Endothelial cell of umbilical vein (primary cell): ENCODE measurements at regions not wholly inside any gene's neighbourhood (a gene's known extent, or its start where the extent isn't known, plus 50 kb on each side); places are given as distances from the start of the nearest gene placed in this dataset.

ENCODE experiments used
- BruUV-seq: library from RNA; stranded (reverse); fragments of 400-500 nt; replicated peaks from 2 replicates; lab custom pipeline; 2021; lab: Mats Ljungman, UMichigan
- CTCF ChIA-PET: fragments of 300-600, 350-600 bp; sonication (Branson Sonifier 250); formaldehyde crosslinking; loops from one replicate; lab custom pipeline; 2021; ENCODE audit warnings: antibody characterized with exemption, inconsistent platforms; lab: Charles Lee
- POLR2A ChIA-PET: fragments of 300-600, 350-600 bp; sonication (Branson Sonifier 250); formaldehyde crosslinking; loops from one replicate; lab custom pipeline; 2021; ENCODE audit warnings: antibody characterized with exemption, inconsistent platforms; lab: Charles Lee
- DNase-seq: peaks from one replicate; pipeline ENCODE4 v3.0.0-alpha.2; 2011; ENCODE audit warnings: low read depth, low spot score
- FAIRE-seq: peaks from 2 replicates; lab custom pipeline; 2011; peaks lifted over from hg19 to GRCh38; lab: Jason Lieb, UNC
- H2AFZ ChIP-seq: 2 replicates; pipeline ENCODE4 v1.6.0; 2012; ENCODE audit warnings: low read depth, low read length, control low read depth, inconsistent platforms
- H3K27ac ChIP-seq: 2 replicates; pipeline ENCODE4 v1.5.1; 2011; ENCODE audit warnings: low read depth, mild to moderate bottlenecking, control low read depth, low read length, moderate library complexity; ENCODE audit not compliant: insufficient read depth
- H3K27me3 ChIP-seq, 2 experiments: 2 replicates each; pipeline versions ENCODE4 v1.6.0 to v1.6.1; 2011; ENCODE audit warnings: low read length in 2 of 2, mixed read lengths in 1 of 2; ENCODE audit not compliant: control insufficient read depth in 2 of 2, insufficient read depth in 2 of 2
- H3K36me3 ChIP-seq, 2 experiments: 2 replicates in 1 of 2; 3 replicates in 1 of 2; pipeline ENCODE4 v1.5.1; 2011; ENCODE audit warnings: low read length in 2 of 2, mild to moderate bottlenecking in 1 of 2, moderate library complexity in 1 of 2; ENCODE audit not compliant: control insufficient read depth in 2 of 2, insufficient read depth in 2 of 2; ENCODE audit errors: extremely low read depth in 1 of 2
- H3K4me1 ChIP-seq: 3 replicates; pipeline ENCODE4 v1.5.1; 2011; ENCODE audit warnings: mild to moderate bottlenecking, low read length; ENCODE audit not compliant: control insufficient read depth, insufficient read depth; ENCODE audit errors: extremely low read depth
- H3K4me2 ChIP-seq: 2 replicates; pipeline ENCODE4 v1.6.1; 2011; ENCODE audit warnings: low read length, control low read depth, mixed read lengths; ENCODE audit not compliant: insufficient read depth
- H3K4me3 ChIP-seq, 3 experiments: fragments of 200-600 bp in 1 of 3; sonication (generic), shearing (Covaris generic) in 1 of 3; replicated peaks in 1 of 3; 2 replicates each; pipeline ENCODE4 v1.5.1; 2011 to 2016; ENCODE audit warnings: control low read depth in 3 of 3, low read length in 3 of 3, mild to moderate bottlenecking in 2 of 3, inconsistent platforms in 1 of 3, low read depth in 1 of 3, moderate library complexity in 1 of 3; ENCODE audit not compliant: insufficient read depth in 1 of 3
- H3K79me2 ChIP-seq: 2 replicates; pipeline ENCODE4 v1.6.0; 2012; ENCODE audit warnings: low read length, inconsistent platforms; ENCODE audit not compliant: control insufficient read depth, insufficient read depth
- H3K9ac ChIP-seq: replicated peaks from 2 replicates; pipeline ENCODE3; 2011; ENCODE audit warnings: low read length, control low read depth; ENCODE audit not compliant: insufficient read depth; ENCODE audit errors: extremely low read depth
- H3K9me1 ChIP-seq: replicated peaks from 3 replicates; pipeline ENCODE4 v1.6.0; 2011; ENCODE audit warnings: mild to moderate bottlenecking, low read length; ENCODE audit not compliant: control insufficient read depth, insufficient read depth; ENCODE audit errors: extremely low read depth
- H3K9me3 ChIP-seq: replicated peaks from 2 replicates; pipeline ENCODE4 v1.5.1; 2012; ENCODE audit warnings: low read length, inconsistent platforms; ENCODE audit not compliant: control insufficient read depth, insufficient read depth
- H4K20me1 ChIP-seq: replicated peaks from 2 replicates; pipeline ENCODE3; 2011; ENCODE audit warnings: mild to moderate bottlenecking, low read length; ENCODE audit not compliant: control insufficient read depth, insufficient read depth; ENCODE audit errors: extremely low read depth
- CTCF ChIP-seq, 2 donors: IDR thresholded peaks; 1 replicate in 1 of 2; 2 replicates in 1 of 2; pipeline ENCODE4 v1.5.1; 2011; ENCODE audit warnings: low read length in 2 of 2, mild to moderate bottlenecking in 2 of 2, moderate library complexity in 2 of 2, control low read depth in 1 of 2, inconsistent platforms in 1 of 2, low read depth in 1 of 2; ENCODE audit not compliant: insufficient read depth in 1 of 2; ENCODE audit errors: extremely low read depth in 1 of 2
- EZH2 ChIP-seq: IDR thresholded peaks from 2 replicates; pipeline ENCODE4 v1.6.1; 2012; ENCODE audit warnings: borderline replicate concordance, low read depth, mild to moderate bottlenecking, moderate library complexity, low read length, inconsistent platforms; ENCODE audit not compliant: severe bottlenecking
- FOS ChIP-seq: IDR thresholded peaks from 2 replicates; pipeline ENCODE4 v1.6.1; 2011; ENCODE audit warnings: mild to moderate bottlenecking, low read length, moderate library complexity, borderline replicate concordance; ENCODE audit not compliant: insufficient read depth
- GATA2 ChIP-seq: IDR thresholded peaks from 2 replicates; pipeline ENCODE4 v1.7.0; 2011; ENCODE audit warnings: low read depth, mild to moderate bottlenecking, moderate library complexity, mixed read lengths, low read length; ENCODE audit not compliant: insufficient read length, insufficient read depth
- JUN ChIP-seq: IDR thresholded peaks from 2 replicates; pipeline ENCODE4 v1.6.1; 2011; ENCODE audit warnings: borderline replicate concordance, low read depth; ENCODE audit not compliant: insufficient read length, insufficient read depth
- MYC ChIP-seq: IDR thresholded peaks from one replicate; pipeline ENCODE4 v1.6.1; 2011; ENCODE audit warnings: mild to moderate bottlenecking, low read depth, low read length
- POLR2A ChIP-seq: IDR thresholded peaks from 2 replicates; pipeline ENCODE4 v1.6.1; 2012; ENCODE audit warnings: low read depth, mild to moderate bottlenecking, control low read depth, low read length
- POLR2AphosphoS5 ChIP-seq: IDR thresholded peaks from 2 replicates; pipeline ENCODE4 v1.6.1; 2012; ENCODE audit warnings: low read depth, mild to moderate bottlenecking, control low read depth, low read length, moderate library complexity; ENCODE audit not compliant: insufficient read depth
- dilution Hi-C: fragments of 300-500 bp; cut with MboI; formaldehyde crosslinking; loops from one replicate; pipeline ENCODE4 v1.15.0; 2019; ENCODE audit warnings: low sequenced_read_pairs; ENCODE audit not compliant: extremely low pct_ligation_motif_present
- intact Hi-C: fragments of 100-400 bp; cut with micrococcal nuclease; formaldehyde crosslinking; loops from one replicate; pipeline ENCODE4 v1.10.0; 2022
- TF ChIP-seq, protein P1 (sequence below): IDR thresholded peaks from 2 replicates; pipeline ENCODE4 v1.6.1; 2011; ENCODE audit not compliant: insufficient read depth, insufficient read length

- CTCF ChIA-PET = no interaction called here
- Histone ChIP-seq H3K9me3 (no peaks in the 10 kb centered on the region), H2AFZ (no peak overlapping the region), H3K9me1 (no peaks in the 10 kb centered on the region), H3K4me3 (no peak overlapping the region), H3K4me1 (no peaks in the 10 kb centered on the region), H4K20me1 (no peaks in the 10 kb centered on the region), H3K27me3 (no peaks in the 10 kb centered on the region), H3K4me2 (no peak overlapping the region), H3K27ac (no peak overlapping the region), H3K79me2 (no peaks in the 10 kb centered on the region), H3K9ac (no peak overlapping the region), H3K36me3 (no peaks in the 10 kb centered on the region)
- POLR2A ChIA-PET = no interaction called here
- FAIRE-seq (no peak), DNase-seq (no peak)
- TF ChIP-seq, protein P1, sequence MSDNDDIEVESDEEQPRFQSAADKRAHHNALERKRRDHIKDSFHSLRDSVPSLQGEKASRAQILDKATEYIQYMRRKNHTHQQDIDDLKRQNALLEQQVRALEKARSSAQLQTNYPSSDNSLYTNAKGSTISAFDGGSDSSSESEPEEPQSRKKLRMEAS = no peak
- no peak for TF ChIP-seq CTCF (IDR thresholded peaks at IDR 0.05; ENCODE audit: extremely low read depth in 1 of 2, insufficient read depth in 1 of 2, low read depth in 1 of 2, low read length in 2 of 2)
- no peak for TF ChIP-seq POLR2A
- TF ChIP-seq GATA2 = no peak
- TF ChIP-seq JUN = no peak
- no peak for TF ChIP-seq FOS
- TF ChIP-seq POLR2AphosphoS5 = no peak
- TF ChIP-seq MYC = no peak
- TF ChIP-seq EZH2 = no peak
- dilution Hi-C loops (no loop called here), intact Hi-C loops (no loop called here)
- BruUV-seq = no TSS peak
These were observed 605.8 kb downstream of the PTPRU start for GRCh38 chr1:29842130-29842529.
